ENCODE measurements at regions not wholly inside any gene's neighbourhood (a gene's known extent, or its start where the extent isn't known, plus 50 kb on each side); places are given as distances from the start of the nearest gene placed in this dataset.
"Not testable (repeated sequence)": the region's sequence is repeated elsewhere in the genome, so short reads cannot be mapped to it uniquely, and the experiment has no call there.

DNA sequence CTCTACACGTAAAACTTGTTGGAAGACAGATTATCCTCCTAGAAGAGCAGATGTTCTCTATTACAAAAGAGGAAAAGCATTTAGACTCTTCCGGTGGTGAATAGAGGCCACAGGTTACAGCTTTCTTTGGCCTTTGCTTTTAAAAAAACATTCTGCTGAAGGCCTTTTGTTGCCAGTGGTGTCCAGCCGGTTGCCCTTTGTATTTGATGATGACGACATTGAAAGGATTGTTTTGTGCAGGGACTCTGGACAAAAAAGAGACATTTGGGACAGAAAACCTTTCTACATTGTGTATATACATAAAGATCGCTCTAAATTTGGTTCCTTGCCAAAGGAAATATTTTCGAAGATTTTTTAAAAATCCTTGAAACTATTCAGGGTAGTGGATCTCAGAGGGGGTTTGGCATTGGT is 180.3 kb downstream of the C9orf152 start:
- Histone ChIP-seq H3K36me3 (ENCODE audit: control insufficient read depth, insufficient read depth, low read length) (no peaks in the 10 kb centered on the region), H3K4me1 (ENCODE audit: control insufficient read depth, insufficient read depth, low read length) (peaks cover 9% of the 10 kb centered on the region), H3K9ac (ENCODE audit: low read length) (no peak overlapping the region)

DNA sequence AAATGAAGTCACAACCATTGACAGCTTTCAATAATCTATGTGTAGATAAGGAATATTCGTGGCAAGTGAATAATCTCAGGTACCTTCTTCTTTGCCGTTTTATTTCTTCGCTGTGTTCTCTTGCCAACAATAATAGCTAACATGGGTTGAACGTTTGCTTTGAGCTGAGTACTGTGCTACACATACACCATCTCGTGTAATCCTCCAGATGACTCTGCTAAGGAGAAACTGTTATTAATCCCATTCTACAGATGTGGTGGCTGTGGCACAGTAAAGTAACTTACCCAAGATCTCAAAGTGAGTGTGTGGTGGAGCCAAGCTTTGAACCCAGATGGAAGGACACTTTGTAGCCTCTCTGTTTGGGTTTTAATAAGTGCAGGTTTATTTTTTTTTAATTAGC is 179.7 kb downstream of the C9orf152 start:
- no peaks in the 10 kb centered on the region for H3K36me3 ChIP-seq (ENCODE audit: control insufficient read depth, insufficient read depth, low read length)
- H3K9ac ChIP-seq (ENCODE audit: low read length), result no peak overlapping the region
- H3K4me3 ChIP-seq (ENCODE audit: low read length), result no peak overlapping the region
- H3K27me3 ChIP-seq (ENCODE audit: control insufficient read depth, insufficient read depth, low read length), result no peaks in the 10 kb centered on the region
- no peaks in the 10 kb centered on the region for H3K9me3 ChIP-seq (ENCODE audit: control insufficient read depth, low read length)
- H3K4me1 ChIP-seq (ENCODE audit: control insufficient read depth, insufficient read depth, low read length), result peaks cover 9% of the 10 kb centered on the region

More for the DNA sequence above, 180.3 kb downstream of the C9orf152 start:
- Histone ChIP-seq H3K9me3 (ENCODE audit: control insufficient read depth, low read length) (no peaks in the 10 kb centered on the region), H3K4me3 (ENCODE audit: low read length) (no peak overlapping the region), H3K27me3 (ENCODE audit: control insufficient read depth, insufficient read depth, low read length) (no peaks in the 10 kb centered on the region)

DNA sequence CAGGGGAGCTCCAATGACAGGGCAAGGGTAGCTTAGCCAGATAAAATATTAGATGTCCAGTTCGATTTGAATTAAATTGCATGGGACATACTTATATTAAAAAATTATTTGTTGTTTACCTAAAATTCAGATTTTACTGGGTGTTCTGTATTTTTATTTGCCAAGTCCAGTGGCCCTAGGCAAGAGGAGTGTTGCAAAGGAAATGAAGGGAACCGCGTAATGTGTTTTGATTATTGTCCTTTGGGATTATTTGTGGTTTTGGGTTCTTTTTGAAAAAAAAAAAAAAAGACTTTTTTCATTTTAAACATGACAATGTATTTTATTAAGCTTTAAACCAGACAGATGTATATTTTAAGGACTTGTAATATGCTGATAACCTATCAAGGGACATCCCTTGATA is 179.3 kb downstream of the C9orf152 start:
- H3K27me3 ChIP-seq (ENCODE audit: control insufficient read depth, insufficient read depth, low read length), result no peaks in the 10 kb centered on the region
- no peaks in the 10 kb centered on the region for H3K9me3 ChIP-seq (ENCODE audit: control insufficient read depth, low read length)
- H3K4me1 ChIP-seq (ENCODE audit: control insufficient read depth, insufficient read depth, low read length), result peaks cover 9% of the 10 kb centered on the region
- no peak overlapping the region for H3K9ac ChIP-seq (ENCODE audit: low read length)
- H3K36me3 ChIP-seq (ENCODE audit: control insufficient read depth, insufficient read depth, low read length), result no peaks in the 10 kb centered on the region
- no peak overlapping the region for H3K4me3 ChIP-seq (ENCODE audit: low read length)

DNA sequence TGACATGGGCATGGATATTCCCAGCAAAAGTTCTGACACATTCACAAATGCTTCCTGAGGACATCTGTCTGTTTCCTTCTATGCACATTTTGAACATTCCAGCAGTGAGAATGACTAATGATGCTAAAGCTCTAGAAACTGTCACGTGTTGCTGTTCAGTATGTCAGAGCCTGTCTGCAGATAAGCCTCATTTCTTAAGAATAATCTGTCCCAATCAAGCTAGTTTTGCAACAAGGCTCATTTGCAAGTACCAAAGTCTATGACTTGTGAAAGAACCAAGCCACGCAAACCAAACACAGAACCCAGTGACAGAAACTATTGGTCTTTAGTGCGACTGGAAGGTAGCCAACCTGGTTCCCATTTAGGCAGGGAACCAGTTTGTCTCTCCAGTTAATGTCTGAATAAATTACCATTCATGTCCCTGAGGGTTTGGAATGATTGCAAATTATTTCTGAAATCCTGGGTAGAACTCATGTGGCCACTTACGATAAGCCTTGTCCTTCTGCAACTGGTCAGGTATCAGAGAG is 178.5 kb downstream of the C9orf152 start:
- no peak overlapping the region for H3K4me3 ChIP-seq (ENCODE audit: low read length)
- H3K9ac ChIP-seq (ENCODE audit: low read length), result no peak overlapping the region

DNA sequence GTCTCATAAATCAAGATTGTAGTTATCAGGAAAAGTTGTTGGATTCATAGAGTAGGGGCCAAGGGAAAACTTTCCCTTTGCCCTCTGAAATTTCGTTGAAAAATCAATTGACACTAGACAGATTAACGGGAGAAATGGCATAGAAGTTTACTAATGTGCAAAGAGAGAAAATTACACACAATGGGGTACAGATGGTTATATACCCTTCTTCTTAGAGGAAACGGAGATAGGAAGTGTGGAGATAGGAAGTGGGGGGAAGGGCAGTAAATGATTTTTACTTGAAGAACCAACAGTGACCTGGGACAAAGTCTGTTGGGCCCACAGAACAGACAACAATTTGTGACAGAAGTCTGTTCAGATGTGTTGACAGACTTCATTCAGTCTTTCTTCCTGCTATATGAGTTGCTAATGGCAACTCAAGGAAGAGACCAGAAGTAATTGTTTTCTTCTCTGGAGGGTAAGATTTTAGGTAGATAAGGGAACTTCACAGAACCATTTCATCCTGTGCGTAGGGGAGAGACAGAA is 177.9 kb downstream of the C9orf152 start:
- no peak overlapping the region for H3K9ac ChIP-seq (ENCODE audit: low read length)
- H3K4me3 ChIP-seq (ENCODE audit: low read length), result no peak overlapping the region
- H3K9me3 ChIP-seq (ENCODE audit: control insufficient read depth, low read length), result no peaks in the 10 kb centered on the region
- H3K4me1 ChIP-seq (ENCODE audit: control insufficient read depth, insufficient read depth, low read length), result peaks cover 9% of the 10 kb centered on the region
- no peaks in the 10 kb centered on the region for H3K36me3 ChIP-seq (ENCODE audit: control insufficient read depth, insufficient read depth, low read length)
- H3K27me3 ChIP-seq (ENCODE audit: control insufficient read depth, insufficient read depth, low read length), result no peaks in the 10 kb centered on the region

More for the DNA sequence above, 178.5 kb downstream of the C9orf152 start:
- Histone ChIP-seq H3K27me3 (ENCODE audit: control insufficient read depth, insufficient read depth, low read length) (no peaks in the 10 kb centered on the region), H3K4me1 (ENCODE audit: control insufficient read depth, insufficient read depth, low read length) (peaks cover 9% of the 10 kb centered on the region), H3K9me3 (ENCODE audit: control insufficient read depth, low read length) (no peaks in the 10 kb centered on the region), H3K36me3 (ENCODE audit: control insufficient read depth, insufficient read depth, low read length) (no peaks in the 10 kb centered on the region)

DNA sequence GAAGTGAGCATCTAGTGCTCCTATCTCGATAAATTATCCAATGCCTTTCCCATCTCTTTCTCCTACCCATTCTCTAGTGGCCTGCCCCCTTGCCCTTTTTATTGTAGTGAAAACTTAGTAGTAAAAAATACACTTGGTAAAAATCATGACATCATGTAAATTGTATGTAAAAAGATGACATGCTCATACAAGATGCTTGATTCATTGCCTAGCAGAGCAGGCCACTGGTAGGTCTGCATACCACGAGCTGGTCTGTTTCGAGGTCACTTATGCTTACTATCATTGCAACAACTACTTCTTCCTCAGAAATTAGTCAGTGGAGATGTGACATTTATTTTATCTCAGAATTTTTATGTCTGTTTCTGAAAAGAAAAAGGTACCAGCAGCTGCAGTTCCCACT is 177.3 kb downstream of the C9orf152 start:
- Histone ChIP-seq H3K4me1 (ENCODE audit: control insufficient read depth, insufficient read depth, low read length) (peaks cover 9% of the 10 kb centered on the region), H3K9ac (ENCODE audit: low read length) (no peak overlapping the region), H3K36me3 (ENCODE audit: control insufficient read depth, insufficient read depth, low read length) (no peaks in the 10 kb centered on the region), H3K9me3 (ENCODE audit: control insufficient read depth, low read length) (no peaks in the 10 kb centered on the region), H3K4me3 (ENCODE audit: low read length) (no peak overlapping the region), H3K27me3 (ENCODE audit: control insufficient read depth, insufficient read depth, low read length) (no peaks in the 10 kb centered on the region)

DNA sequence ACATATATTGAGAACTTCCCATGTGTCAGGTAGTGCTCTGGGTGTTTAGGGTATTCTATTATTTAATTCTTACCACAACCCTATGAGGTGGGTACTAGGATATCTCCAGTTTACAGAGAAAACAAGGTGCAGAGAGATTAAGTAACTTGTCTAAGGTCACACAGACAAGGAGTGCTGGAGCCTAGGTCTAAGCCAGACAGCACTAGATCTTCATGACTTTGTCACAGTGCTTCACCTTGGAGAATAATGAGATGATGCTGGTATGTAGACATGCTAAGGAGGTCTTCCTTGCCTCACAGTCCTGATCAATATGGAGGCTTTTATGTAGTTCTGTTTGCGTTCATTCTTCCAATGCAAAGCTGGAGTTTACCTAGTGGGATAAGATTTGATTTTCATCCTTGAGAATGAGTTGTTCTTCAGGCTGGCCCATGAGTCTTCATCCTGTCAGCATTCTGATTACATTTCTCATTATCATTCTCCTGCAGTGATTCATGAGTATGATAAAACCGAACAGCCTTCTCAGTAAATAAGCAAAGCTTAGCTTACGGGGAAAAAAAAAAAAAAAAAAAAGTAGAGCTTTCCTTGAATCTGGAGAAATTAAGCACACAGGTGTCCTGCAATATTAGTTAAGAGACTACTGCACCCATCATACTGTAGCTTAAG is 176.3 kb downstream of the C9orf152 start:
- H3K4me1 ChIP-seq (ENCODE audit: control insufficient read depth, insufficient read depth, low read length), result peaks cover 9% of the 10 kb centered on the region
- no peaks in the 10 kb centered on the region for H3K27me3 ChIP-seq (ENCODE audit: control insufficient read depth, insufficient read depth, low read length)
- H3K9me3 ChIP-seq (ENCODE audit: control insufficient read depth, low read length), result no peaks in the 10 kb centered on the region
- no peak overlapping the region for H3K9ac ChIP-seq (ENCODE audit: low read length)
- no peak overlapping the region for H3K4me3 ChIP-seq (ENCODE audit: low read length)
- no peaks in the 10 kb centered on the region for H3K36me3 ChIP-seq (ENCODE audit: control insufficient read depth, insufficient read depth, low read length)

DNA sequence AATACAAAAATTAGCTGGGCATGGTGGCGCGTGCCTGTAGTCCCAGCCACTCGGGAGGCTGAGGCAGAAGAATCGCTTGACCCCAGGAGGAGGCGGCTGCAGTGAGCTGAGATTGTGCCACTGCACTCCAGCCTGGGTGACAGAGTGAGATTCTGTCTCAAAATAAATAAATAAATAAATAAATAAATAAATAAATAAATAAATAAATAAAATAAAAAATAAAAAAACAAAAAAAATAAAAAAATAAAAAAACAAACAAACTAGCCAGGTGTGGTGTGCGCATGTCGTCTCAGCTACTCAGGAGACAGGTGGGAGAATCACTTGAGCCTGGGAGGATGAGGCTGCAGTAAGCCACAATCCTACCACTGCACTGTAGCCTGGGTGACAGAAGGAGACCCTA is 175.4 kb downstream of the C9orf152 start:
- H3K36me3 ChIP-seq (ENCODE audit: control insufficient read depth, insufficient read depth, low read length); H3K9me3 ChIP-seq (ENCODE audit: control insufficient read depth, low read length); H3K4me3 ChIP-seq (ENCODE audit: low read length); H3K4me1 ChIP-seq (ENCODE audit: control insufficient read depth, insufficient read depth, low read length); H3K9ac ChIP-seq (ENCODE audit: low read length); H3K27me3 ChIP-seq (ENCODE audit: control insufficient read depth, insufficient read depth, low read length): not testable (repeated sequence)

DNA sequence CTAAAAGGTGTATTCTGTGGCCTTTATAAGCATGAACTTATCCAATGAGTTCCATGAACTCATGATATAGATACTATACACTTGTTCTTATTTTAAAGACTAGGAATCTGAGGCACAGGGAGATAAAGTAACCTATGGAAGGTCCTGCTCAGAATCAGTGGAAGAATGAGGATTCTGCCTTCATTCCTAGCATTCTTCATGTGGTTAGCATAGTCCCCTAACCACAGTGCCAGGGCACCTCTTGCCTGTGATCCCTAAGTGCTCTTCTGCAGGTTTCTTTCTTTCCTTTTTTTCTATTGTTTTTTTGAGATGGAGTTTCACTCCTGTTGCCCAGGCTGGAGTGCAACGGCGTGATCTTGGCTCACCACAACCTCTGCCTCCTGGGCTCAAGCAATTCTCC is 174.1 kb downstream of the C9orf152 start:
- H3K4me3 ChIP-seq (ENCODE audit: low read length), result no peak overlapping the region
- H3K9ac ChIP-seq (ENCODE audit: low read length), result no peak overlapping the region
- no peaks in the 10 kb centered on the region for H3K9me3 ChIP-seq (ENCODE audit: control insufficient read depth, low read length)
- no peaks in the 10 kb centered on the region for H3K36me3 ChIP-seq (ENCODE audit: control insufficient read depth, insufficient read depth, low read length)
- no peaks in the 10 kb centered on the region for H3K27me3 ChIP-seq (ENCODE audit: control insufficient read depth, insufficient read depth, low read length)
- H3K4me1 ChIP-seq (ENCODE audit: control insufficient read depth, insufficient read depth, low read length), result peaks cover 9% of the 10 kb centered on the region

DNA sequence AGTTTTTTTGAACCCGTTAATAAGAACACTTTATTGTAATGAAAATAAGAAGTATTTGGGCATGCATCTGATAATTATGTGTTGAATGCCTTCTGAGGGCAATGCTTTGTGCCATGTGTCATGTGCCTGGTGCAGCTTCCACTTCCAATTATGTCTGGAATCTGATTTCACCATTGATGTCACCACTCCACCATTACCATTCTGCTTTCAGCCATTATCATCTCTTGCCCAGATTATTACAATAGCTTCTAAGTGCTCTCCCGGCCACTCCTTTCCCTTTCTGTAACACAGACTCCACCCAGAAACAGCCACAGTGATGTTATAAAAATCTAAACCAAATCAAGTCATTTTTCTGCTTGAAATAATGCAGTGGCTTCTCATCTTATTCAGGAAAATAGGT is 171.7 kb downstream of the C9orf152 start:
- Histone ChIP-seq H3K9ac (ENCODE audit: low read length) (no peak overlapping the region), H3K9me3 (ENCODE audit: control insufficient read depth, low read length) (no peaks in the 10 kb centered on the region), H3K4me1 (ENCODE audit: control insufficient read depth, insufficient read depth, low read length) (no peaks in the 10 kb centered on the region), H3K27me3 (ENCODE audit: control insufficient read depth, insufficient read depth, low read length) (no peaks in the 10 kb centered on the region), H3K4me3 (ENCODE audit: low read length) (no peak overlapping the region), H3K36me3 (ENCODE audit: control insufficient read depth, insufficient read depth, low read length) (no peaks in the 10 kb centered on the region)

DNA sequence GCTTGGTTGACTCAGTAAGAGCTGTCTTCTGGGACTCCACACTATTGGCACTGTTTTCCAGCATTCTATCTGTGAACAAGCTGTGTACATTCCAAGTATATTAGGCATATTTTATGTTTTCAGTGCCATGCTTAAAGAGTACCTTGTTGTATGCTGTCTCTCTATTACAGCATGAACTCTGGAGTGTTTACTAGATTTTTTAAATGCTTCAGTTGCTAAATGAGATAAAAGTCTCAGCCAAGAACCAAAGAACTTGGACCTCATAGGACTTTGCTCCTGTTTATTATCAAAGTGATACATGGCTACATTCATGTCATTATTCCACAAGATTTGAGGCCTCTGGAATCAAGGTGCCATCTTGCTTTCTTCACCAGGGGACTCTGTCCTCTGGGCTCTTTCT is 167.2 kb downstream of the C9orf152 start:
- no peak overlapping the region for H3K4me3 ChIP-seq (ENCODE audit: low read length)
- H3K9me3 ChIP-seq (ENCODE audit: control insufficient read depth, low read length), result no peaks in the 10 kb centered on the region
- H3K36me3 ChIP-seq (ENCODE audit: control insufficient read depth, insufficient read depth, low read length), result no peaks in the 10 kb centered on the region
- no peak overlapping the region for H3K9ac ChIP-seq (ENCODE audit: low read length)
- no peaks in the 10 kb centered on the region for H3K27me3 ChIP-seq (ENCODE audit: control insufficient read depth, insufficient read depth, low read length)
- H3K4me1 ChIP-seq (ENCODE audit: control insufficient read depth, insufficient read depth, low read length), result no peaks in the 10 kb centered on the region

DNA sequence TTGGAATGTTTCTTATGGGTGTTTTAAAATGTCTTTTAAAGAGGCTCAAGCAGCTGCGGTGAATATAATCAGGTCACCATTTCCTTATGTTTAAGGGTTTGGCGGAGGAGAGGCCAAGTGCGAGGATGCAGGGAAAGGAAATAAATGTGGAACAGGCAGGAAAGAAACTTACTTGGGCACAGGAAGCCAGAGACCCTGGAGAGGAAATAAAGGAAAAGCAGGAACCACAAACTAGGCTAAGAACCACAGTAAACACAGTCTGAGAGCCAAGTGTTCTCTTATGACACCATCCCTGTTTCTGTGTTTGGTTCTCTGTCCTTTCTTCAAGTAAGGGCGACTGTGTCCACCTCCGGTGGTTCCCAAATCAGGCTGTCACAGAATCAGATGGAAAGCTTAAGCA is 166.5 kb downstream of the C9orf152 start:
- Histone ChIP-seq H3K9ac (ENCODE audit: low read length) (no peak overlapping the region), H3K27me3 (ENCODE audit: control insufficient read depth, insufficient read depth, low read length) (no peaks in the 10 kb centered on the region), H3K9me3 (ENCODE audit: control insufficient read depth, low read length) (no peaks in the 10 kb centered on the region), H3K4me1 (ENCODE audit: control insufficient read depth, insufficient read depth, low read length) (no peaks in the 10 kb centered on the region), H3K4me3 (ENCODE audit: low read length) (no peak overlapping the region), H3K36me3 (ENCODE audit: control insufficient read depth, insufficient read depth, low read length) (no peaks in the 10 kb centered on the region)
